ENCODE measurements at regions not wholly inside any gene's neighbourhood (a gene's known extent, or its start where the extent isn't known, plus 50 kb on each side); places are given as distances from the start of the nearest gene placed in this dataset.

DNA sequence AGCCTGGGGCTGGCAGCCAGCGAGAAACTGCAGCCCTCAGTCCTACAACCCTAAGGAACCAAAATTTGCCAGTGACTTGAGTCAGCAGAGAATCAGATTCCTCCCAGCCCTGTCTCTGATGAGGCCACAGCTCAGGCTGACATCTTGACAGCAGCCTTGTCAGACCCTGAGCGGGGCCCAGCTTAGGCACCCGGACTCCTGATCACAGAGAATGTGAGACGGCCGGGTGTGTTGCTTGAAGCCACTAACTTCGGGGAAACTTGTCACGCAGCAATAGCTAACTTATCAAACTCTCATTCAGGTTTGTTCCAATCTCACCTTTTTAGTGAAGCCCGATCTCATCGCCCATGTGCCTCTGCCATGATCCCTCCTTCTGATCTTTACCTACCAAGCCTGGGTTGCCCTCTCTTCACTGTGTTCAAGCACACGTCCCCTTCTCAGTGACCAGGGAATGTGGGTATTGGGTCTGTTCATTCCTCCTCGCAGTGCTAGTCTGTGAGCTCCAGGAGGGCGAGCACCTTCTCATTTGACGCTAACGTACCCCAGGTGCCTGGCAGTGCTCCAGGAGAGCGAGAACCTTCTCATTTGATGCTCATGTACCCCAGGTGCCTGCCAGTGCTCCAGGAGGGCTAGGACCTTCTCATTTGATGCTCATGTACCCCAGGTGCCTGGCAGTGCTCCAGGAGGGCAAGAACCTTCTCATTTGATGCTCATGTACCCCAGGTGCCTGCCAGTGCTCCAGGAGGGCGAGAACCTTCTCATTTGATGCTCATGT lies 280.7 kb downstream of the BRD1 start:
- TF ChIP-seq, protein P1, sequence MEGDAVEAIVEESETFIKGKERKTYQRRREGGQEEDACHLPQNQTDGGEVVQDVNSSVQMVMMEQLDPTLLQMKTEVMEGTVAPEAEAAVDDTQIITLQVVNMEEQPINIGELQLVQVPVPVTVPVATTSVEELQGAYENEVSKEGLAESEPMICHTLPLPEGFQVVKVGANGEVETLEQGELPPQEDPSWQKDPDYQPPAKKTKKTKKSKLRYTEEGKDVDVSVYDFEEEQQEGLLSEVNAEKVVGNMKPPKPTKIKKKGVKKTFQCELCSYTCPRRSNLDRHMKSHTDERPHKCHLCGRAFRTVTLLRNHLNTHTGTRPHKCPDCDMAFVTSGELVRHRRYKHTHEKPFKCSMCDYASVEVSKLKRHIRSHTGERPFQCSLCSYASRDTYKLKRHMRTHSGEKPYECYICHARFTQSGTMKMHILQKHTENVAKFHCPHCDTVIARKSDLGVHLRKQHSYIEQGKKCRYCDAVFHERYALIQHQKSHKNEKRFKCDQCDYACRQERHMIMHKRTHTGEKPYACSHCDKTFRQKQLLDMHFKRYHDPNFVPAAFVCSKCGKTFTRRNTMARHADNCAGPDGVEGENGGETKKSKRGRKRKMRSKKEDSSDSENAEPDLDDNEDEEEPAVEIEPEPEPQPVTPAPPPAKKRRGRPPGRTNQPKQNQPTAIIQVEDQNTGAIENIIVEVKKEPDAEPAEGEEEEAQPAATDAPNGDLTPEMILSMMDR (IDR thresholded peaks at IDR 0.05) = no peak
- no peak for TF ChIP-seq POLR2A (IDR thresholded peaks at IDR 0.05)

All from heart left ventricle (tissue), 13 donors.